ENCODE measurements at regions not wholly inside any gene's neighbourhood (a gene's known extent, or its start where the extent isn't known, plus 50 kb on each side); places are given as distances from the start of the nearest gene placed in this dataset.

DNA sequence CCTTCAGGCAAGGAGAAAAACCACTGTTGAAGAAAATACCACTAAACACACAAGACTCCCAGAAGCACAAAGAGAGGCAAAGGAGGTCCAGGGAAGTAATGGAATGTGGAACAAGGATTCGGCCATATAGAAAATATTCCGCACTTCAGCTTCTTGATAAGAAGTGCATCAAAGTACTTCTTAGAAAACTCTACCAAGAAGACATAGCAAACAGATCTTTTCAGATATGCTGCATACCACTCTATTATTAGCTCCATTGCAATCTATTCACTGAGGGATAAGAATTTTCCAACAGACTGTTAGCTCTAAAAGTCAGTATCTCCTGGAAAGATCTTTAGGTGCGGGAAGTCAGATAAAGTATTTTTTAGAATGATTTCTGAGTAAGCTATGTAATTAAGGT, 231.8 kb downstream of the WDR11 start:
- no peak for TF ChIP-seq ZNF384 (IDR thresholded peaks at IDR 0.05)
- TF ChIP-seq SUZ12 (IDR thresholded peaks at IDR 0.05) = no peak

Measured in HEK293T (cell line).